CD4-positive, alpha-beta T cell (primary cell): ENCODE measurements at regions not wholly inside any gene's neighbourhood (a gene's known extent, or its start where the extent isn't known, plus 50 kb on each side); places are given as distances from the start of the nearest gene placed in this dataset.

Source experiments
- ATAC-seq: fragments of 200-7000 bp; cut with Tn5 transposase; one replicate; pipeline ENCODE4 v1.10.0; 2022; ENCODE audit warnings: mild to moderate bottlenecking; ENCODE audit not compliant: poor library complexity
- CTCF ChIA-PET: fragments of 350-600 bp; sonication (Branson Sonifier 250); formaldehyde crosslinking; loops from one replicate; lab custom pipeline; 2021; ENCODE audit warnings: antibody characterized with exemption, inconsistent platforms; lab: Charles Lee
- POLR2A ChIA-PET: fragments of 350-600 bp; sonication (Branson Sonifier 250); formaldehyde crosslinking; loops from one replicate; lab custom pipeline; 2021; ENCODE audit warnings: antibody characterized with exemption, inconsistent platforms; lab: Charles Lee
- DNase-seq, 14 experiments: peaks; one replicate each; pipeline ENCODE4 v3.0.0-alpha.2; 2013 to 2020; ENCODE audit warnings: mixed read lengths in 2 of 14
- H3K27ac ChIP-seq, 2 donors: one replicate each; pipeline versions ENCODE4 v1.5.1 to v1.7.0; 2013; ENCODE audit warnings: low read length in 2 of 2, low read depth in 1 of 2, mild to moderate bottlenecking in 1 of 2
- H3K27me3 ChIP-seq, 2 experiments: 1 replicate in 1 of 2; 2 replicates in 1 of 2; pipeline versions ENCODE4 v1.6.1 to v1.7.0; 2013; ENCODE audit warnings: low read length in 2 of 2, control low read depth in 1 of 2, mild to moderate bottlenecking in 1 of 2, moderate library complexity in 1 of 2; ENCODE audit not compliant: insufficient read depth in 2 of 2, control insufficient read depth in 1 of 2
- H3K36me3 ChIP-seq: one replicate; pipeline ENCODE4 v1.6.1; 2013; ENCODE audit warnings: low read length, control low read depth; ENCODE audit not compliant: insufficient read depth
- H3K4me1 ChIP-seq: one replicate; pipeline ENCODE4 v1.6.1; 2013; ENCODE audit warnings: low read length, control low read depth; ENCODE audit not compliant: insufficient read depth
- H3K4me3 ChIP-seq: one replicate; pipeline ENCODE4 v1.5.1; 2013; ENCODE audit warnings: mild to moderate bottlenecking, low read length, moderate library complexity
- H3K9me3 ChIP-seq, 2 experiments: 1 replicate in 1 of 2; 2 replicates in 1 of 2; pipeline versions ENCODE4 v1.6.1 to v1.7.0; 2013; ENCODE audit warnings: low read length in 2 of 2, mild to moderate bottlenecking in 2 of 2, control low read depth in 1 of 2, moderate library complexity in 1 of 2; ENCODE audit not compliant: control insufficient read depth in 1 of 2, insufficient read depth in 1 of 2
- H3K27ac Mint-ChIP-seq: one replicate; pipeline ENCODE4 v1.8.0; 2020; ENCODE audit warnings: mixed read lengths
- H3K27me3 Mint-ChIP-seq: one replicate; pipeline ENCODE4 v1.8.0; 2021; ENCODE audit warnings: mixed read lengths
- H3K36me3 Mint-ChIP-seq: one replicate; pipeline ENCODE4 v1.8.0; 2021; ENCODE audit warnings: low read depth, mixed read lengths
- H3K4me1 Mint-ChIP-seq: one replicate; pipeline ENCODE4 v1.8.0; 2021; ENCODE audit warnings: low read depth, mixed read lengths
- H3K4me3 Mint-ChIP-seq: one replicate; pipeline ENCODE4 v1.8.0; 2020; ENCODE audit warnings: mild to moderate bottlenecking, mixed read lengths
- H3K9me3 Mint-ChIP-seq: one replicate; pipeline ENCODE4 v1.8.0; 2020; ENCODE audit warnings: mixed read lengths
- intact Hi-C, 2 experiments: fragments of 100-400 bp; cut with DNase I in 1 of 2; cut with micrococcal nuclease in 1 of 2; formaldehyde crosslinking; loops; one replicate each; pipeline versions ENCODE4 v1.15.1 to v1.9.0; 2023 to 2025; cut with DNase I, micrococcal nuclease
- TF ChIP-seq, protein P1 (sequence below): fragments of 200-600 bp; IDR thresholded peaks from one replicate; pipeline ENCODE4 v1.8.0; 2022; ENCODE audit warnings: antibody characterized with exemption, mild to moderate bottlenecking

DNA sequence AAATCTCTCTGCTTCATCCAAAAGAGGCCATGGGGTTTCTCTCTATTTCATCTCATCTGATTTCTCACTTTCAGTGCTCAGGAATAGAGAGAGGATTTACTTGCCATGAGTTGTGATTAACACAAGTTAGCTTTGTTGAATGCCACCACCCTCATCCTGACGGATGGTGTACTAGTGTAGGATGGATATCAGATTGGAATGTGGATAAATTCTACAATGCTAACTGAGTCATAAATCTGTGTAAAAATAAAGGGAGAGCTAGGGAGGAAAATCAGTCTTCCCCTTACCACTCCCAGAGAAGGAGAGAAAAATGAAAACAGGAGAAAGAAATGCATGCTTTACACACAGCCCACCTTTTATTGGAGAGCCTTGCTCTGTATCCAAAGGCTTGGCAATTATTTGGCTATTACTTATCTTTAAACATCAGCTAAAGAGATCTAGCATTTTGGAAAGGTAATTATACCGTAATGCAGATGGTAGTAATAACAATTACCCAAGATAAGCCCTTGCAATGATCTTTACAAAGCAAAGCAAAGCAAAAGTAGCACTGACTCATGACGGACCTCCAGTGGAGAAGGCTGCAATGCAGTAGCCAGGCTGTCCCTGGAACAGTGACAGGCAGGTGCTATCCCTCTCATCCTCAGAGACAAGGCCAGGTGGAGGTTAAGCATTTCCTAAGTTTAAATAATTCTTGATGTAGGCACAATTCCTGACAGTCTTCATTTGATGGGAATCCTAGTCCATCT is 306.3 kb upstream of the PPARGC1A start:
- Mint-ChIP-seq H3K9me3 (no peaks in the 10 kb centered on the region), H3K27ac (no peak overlapping the region), H3K27me3 (no peaks in the 10 kb centered on the region), H3K4me1 (no peaks in the 10 kb centered on the region), H3K36me3 (no peaks in the 10 kb centered on the region), H3K4me3 (no peak overlapping the region)
- no peaks in the 10 kb centered on the region for H3K9me3 ChIP-seq
- intact Hi-C loops: no loop called here
- ATAC-seq: no peak
- TF ChIP-seq, protein P1, sequence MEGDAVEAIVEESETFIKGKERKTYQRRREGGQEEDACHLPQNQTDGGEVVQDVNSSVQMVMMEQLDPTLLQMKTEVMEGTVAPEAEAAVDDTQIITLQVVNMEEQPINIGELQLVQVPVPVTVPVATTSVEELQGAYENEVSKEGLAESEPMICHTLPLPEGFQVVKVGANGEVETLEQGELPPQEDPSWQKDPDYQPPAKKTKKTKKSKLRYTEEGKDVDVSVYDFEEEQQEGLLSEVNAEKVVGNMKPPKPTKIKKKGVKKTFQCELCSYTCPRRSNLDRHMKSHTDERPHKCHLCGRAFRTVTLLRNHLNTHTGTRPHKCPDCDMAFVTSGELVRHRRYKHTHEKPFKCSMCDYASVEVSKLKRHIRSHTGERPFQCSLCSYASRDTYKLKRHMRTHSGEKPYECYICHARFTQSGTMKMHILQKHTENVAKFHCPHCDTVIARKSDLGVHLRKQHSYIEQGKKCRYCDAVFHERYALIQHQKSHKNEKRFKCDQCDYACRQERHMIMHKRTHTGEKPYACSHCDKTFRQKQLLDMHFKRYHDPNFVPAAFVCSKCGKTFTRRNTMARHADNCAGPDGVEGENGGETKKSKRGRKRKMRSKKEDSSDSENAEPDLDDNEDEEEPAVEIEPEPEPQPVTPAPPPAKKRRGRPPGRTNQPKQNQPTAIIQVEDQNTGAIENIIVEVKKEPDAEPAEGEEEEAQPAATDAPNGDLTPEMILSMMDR: no peak
- no peak overlapping the region for H3K4me3 ChIP-seq
- no peaks in the 10 kb centered on the region for H3K36me3 ChIP-seq
- ChIA-PET POLR2A (no interaction called here), CTCF (no interaction called here)
- no peak overlapping the region for H3K27ac ChIP-seq
- H3K4me1 ChIP-seq: no peaks in the 10 kb centered on the region
- DNase-seq: no peak
- no peaks in the 10 kb centered on the region for H3K27me3 ChIP-seq

DNA sequence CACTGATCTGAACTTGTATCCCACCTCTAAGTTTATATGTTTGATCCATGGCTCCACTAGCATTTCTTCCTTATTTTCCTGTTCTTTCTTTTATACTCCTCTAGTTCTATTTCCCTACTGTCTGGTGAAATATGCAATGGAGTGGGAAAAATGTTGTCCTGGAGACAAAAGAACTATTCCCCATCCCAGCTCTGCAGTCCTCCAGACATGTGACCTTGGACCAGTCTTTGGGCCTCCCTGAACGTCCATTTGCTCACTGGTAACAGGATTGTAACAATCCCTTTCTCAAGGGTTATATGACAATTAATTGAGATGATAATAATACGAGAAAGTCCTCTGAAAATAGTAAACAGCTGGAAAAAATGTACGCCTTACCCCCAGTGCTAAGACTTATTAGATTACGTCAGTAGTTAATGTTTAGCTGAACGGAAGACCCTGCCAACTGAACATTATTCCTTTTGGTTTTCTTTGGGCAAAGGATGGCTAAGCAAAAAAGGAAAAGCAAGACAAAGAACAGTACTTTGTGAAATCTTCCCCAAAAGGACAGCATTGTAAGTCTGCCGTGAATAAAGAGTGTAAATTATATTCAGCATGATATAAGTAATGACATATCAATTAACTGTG is 302.3 kb upstream of the PPARGC1A start:
- no peaks in the 10 kb centered on the region for H3K27me3 ChIP-seq
- H3K27ac Mint-ChIP-seq: no peak overlapping the region
- H3K4me1 ChIP-seq: no peaks in the 10 kb centered on the region
- no peaks in the 10 kb centered on the region for H3K36me3 ChIP-seq
- ChIA-PET POLR2A (no interaction called here), CTCF (no interaction called here)
- H3K4me1 Mint-ChIP-seq: no peaks in the 10 kb centered on the region
- no peaks in the 10 kb centered on the region for H3K27me3 Mint-ChIP-seq
- no peak overlapping the region for H3K4me3 Mint-ChIP-seq
- H3K4me3 ChIP-seq: no peak overlapping the region
- intact Hi-C loops: no loop called here
- no peak for DNase-seq
- H3K27ac ChIP-seq: no peak overlapping the region
- no peaks in the 10 kb centered on the region for H3K9me3 ChIP-seq
- ATAC-seq: no peak
- H3K9me3 Mint-ChIP-seq: no peaks in the 10 kb centered on the region
- TF ChIP-seq, protein P1: no peak
- no peaks in the 10 kb centered on the region for H3K36me3 Mint-ChIP-seq

DNA sequence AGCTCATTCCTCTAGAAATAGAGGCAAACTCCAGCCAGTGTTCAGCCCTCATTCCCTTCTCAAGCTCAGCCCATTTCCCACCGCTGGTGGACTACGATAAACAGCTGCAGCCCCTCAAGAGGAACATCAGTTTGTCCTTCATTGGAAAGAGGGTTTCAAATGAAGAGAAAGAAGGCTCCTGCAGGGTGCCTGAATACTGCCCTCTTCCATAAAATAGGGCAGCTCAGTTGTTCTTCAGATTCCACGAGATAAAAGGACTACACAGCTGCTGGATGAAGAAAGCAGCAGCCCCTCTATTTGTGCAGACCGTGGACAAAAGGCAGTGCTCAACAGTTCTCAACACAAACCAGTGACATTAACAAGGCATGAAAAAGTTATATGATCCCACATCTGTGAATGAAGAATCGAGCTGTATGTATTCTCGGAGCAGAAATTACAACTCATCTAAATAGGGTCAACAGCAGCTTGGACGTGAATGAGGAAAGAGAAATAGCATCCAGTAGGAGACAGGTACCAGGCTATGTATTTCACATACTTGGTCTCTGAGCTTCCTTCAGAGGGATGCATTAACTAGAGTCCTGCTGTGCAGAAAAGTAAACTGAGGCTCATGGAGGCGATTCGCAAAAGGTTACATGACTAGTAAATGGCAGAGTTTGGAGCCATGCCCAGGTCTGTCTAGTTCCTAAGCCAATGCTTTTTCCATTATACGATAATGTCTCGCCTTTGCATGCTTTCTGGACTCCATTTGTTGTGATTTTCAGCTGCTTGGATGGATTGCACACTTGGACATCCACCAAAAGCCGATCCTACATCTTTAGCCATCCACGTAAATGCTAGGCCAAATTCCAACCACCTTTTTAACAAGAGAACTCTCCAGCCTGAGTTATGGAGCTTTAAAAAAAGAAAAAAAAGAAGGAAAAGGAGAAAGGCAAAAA is 301.2 kb upstream of the PPARGC1A start:
- DNase-seq (no peak), ATAC-seq (no peak)
- Histone ChIP-seq H3K27me3 (no peaks in the 10 kb centered on the region), H3K4me3 (no peak overlapping the region), H3K27ac (no peak overlapping the region), H3K36me3 (no peaks in the 10 kb centered on the region), H3K4me1 (no peaks in the 10 kb centered on the region), H3K9me3 (no peaks in the 10 kb centered on the region)
- Mint-ChIP-seq H3K27ac (no peak overlapping the region), H3K4me1 (no peaks in the 10 kb centered on the region), H3K9me3 (no peaks in the 10 kb centered on the region), H3K36me3 (no peaks in the 10 kb centered on the region), H3K27me3 (no peaks in the 10 kb centered on the region), H3K4me3 (no peak overlapping the region)
- intact Hi-C loops: no loop called here
- POLR2A ChIA-PET: no interaction called here
- CTCF ChIA-PET: no interaction called here
- TF ChIP-seq, protein P1: no peak
